Prostate gland (tissue), 2 donors: ENCODE measurements at regions not wholly inside any gene's neighbourhood (a gene's known extent, or its start where the extent isn't known, plus 50 kb on each side); places are given as distances from the start of the nearest gene placed in this dataset.

Experiments
- DNase-seq: peaks from one replicate; pipeline ENCODE4 v3.0.0-alpha.2; 2019; ENCODE audit warnings: low spot score
- H3K27ac ChIP-seq, 2 donors: fragments of 200-600 bp; sonication (generic); 2 replicates each; pipeline ENCODE4 v1.5.1; 2017 to 2019
- H3K27me3 ChIP-seq: fragments of 200-600 bp; sonication (generic); replicated peaks from 2 replicates; pipeline ENCODE4 v1.5.1; 2019; ENCODE audit not compliant: insufficient read depth
- H3K36me3 ChIP-seq, 2 donors: fragments of 200-600 bp; sonication (generic); 1 replicate in 1 of 2; 2 replicates in 1 of 2; pipeline versions ENCODE4 v1.5.1 to v1.8.1; 2017 to 2019
- H3K4me1 ChIP-seq: fragments of 200-600 bp; sonication (generic); replicated peaks from 2 replicates; pipeline ENCODE4 v1.5.1; 2019
- H3K4me3 ChIP-seq, 2 donors: fragments of 200-600 bp; sonication (generic); 2 replicates each; pipeline ENCODE4 v1.5.1; 2017 to 2019
- H3K9me3 ChIP-seq: fragments of 200-600 bp; sonication (generic); 2 replicates; pipeline ENCODE4 v1.5.1; 2017
- CTCF ChIP-seq, 4 experiments: fragments of 200-600 bp in 2 of 4; fragments of 450-650 bp in 2 of 4; sonication (generic) in 2 of 4; IDR thresholded peaks; 1 replicate in 3 of 4; 2 replicates in 1 of 4; pipeline ENCODE4 v1.5.1; 2016 to 2019; ENCODE audit warnings: antibody characterized with exemption in 4 of 4, mild to moderate bottlenecking in 2 of 4, moderate library complexity in 2 of 4
- POLR2A ChIP-seq: fragments of 450-650 bp; IDR thresholded peaks from one replicate; pipeline ENCODE4 v1.6.1; 2016; ENCODE audit warnings: antibody characterized with exemption, mild to moderate bottlenecking
- POLR2AphosphoS5 ChIP-seq: sonication (generic); formaldehyde crosslinking; IDR thresholded peaks from one replicate; pipeline ENCODE4 v1.6.1; 2017; ENCODE audit warnings: antibody characterized with exemption
- WGBS: methylation state at CpG from one replicate; pipeline ENCODE4 v1.1.5; 2018; 5-methylcytosine and 5-hydroxymethylcytosine counted together
- intact Hi-C: fragments of 100-400 bp; cut with DNase I; formaldehyde crosslinking; loops from one replicate; pipeline ENCODE4 v1.14.2; 2022

GRCh38 chr11:8823174-8823742 is 87.7 kb upstream of the AKIP1 start:
- Histone ChIP-seq H3K9me3 (no peaks in the 10 kb centered on the region), H3K27ac (no peak overlapping the region), H3K27me3 (no peaks in the 10 kb centered on the region), H3K4me1 (no peaks in the 10 kb centered on the region), H3K4me3 (no peak overlapping the region), H3K36me3 (no peaks in the 10 kb centered on the region)
- no peak for TF ChIP-seq CTCF (IDR thresholded peaks at IDR 0.05)
- TF ChIP-seq POLR2A, result no peak
- TF ChIP-seq POLR2AphosphoS5, result no peak
- DNase-seq, result no peak
- intact Hi-C loops, result no loop called here
- 82% methylated on average over 2 of the region's 2 CpGs for WGBS

DNA sequence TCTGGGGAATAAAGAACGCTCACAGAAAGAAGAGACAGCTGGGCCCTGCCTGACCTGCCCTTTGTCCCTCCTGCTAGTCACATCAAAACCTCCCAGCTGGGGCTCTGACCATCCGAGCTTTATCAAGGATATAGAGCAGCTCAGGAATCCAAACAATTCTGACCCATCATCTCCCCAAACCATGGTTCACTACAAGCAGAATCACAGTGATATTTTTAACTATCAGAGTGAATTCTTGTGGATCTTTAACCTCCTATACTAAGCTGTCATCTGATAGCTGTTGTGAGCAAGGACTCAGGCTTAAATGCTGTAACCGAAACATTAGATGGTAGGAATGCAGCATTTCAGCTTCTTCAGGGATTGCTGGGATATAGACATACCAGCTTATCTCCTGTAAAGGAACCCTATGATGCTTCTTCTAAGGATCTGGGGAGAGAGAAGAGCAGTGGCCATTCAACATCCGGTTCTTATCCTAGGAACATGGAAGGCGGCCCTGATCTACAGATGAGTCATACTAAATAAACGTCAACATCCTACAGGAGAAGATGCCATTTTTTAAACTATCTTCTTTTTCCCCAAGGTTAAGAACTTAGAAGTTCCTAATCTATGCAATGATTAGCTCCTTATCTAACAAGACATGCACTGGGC is 84.7 kb upstream of the AKIP1 start:
- intact Hi-C loops, result loop anchor here (5.0 kb wide), 1 partner anchor 131 kb away; no protein-coding TSS in a partner anchor

DNA sequence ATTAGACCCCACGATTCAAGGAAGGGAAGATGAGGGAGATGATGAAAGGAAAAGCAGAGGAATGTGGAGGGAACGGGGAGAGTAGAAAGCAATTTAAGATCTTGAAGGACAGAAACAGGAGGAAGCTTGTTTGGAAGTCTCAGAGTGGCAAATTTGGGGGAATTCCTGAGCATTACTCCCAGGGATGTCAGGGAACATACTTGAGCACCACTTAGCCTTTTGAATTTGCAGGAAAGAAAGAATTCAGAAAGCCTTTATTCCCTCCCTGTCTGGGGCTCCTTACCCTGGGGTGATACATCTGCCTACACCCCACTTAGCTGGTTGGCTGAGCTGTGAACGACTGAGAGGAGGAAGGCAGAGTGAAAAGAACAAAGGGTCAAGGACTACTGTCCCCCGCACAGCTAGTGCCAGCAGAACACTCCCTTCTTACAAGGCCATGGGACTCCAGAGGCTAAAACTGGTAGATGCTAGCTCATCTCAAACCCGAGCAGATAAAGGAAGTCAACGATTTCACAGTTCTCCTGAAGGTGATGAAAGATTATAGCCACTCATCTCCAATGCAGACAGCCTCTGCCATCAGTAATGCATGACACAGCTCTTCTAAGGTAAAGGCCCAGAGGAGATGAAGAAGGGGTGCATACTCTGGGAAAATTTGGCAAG is 84.0 kb upstream of the AKIP1 start:
- 51% methylated on average over 6 of the region's 6 CpGs for WGBS
- TF ChIP-seq POLR2AphosphoS5 (no peak), POLR2A (no peak), CTCF (IDR thresholded peaks at IDR 0.05) (no peak)
- no peak for DNase-seq
- H3K4me1 ChIP-seq, result no peaks in the 10 kb centered on the region
- no peak overlapping the region for H3K4me3 ChIP-seq
- no peaks in the 10 kb centered on the region for H3K36me3 ChIP-seq
- intact Hi-C loops, result loop anchor here (5.0 kb wide), 1 partner anchor 130 kb away; no protein-coding TSS in a partner anchor
- no peaks in the 10 kb centered on the region for H3K27me3 ChIP-seq
- no peak overlapping the region for H3K27ac ChIP-seq
- H3K9me3 ChIP-seq, result no peaks in the 10 kb centered on the region

More for the DNA sequence above, 84.7 kb upstream of the AKIP1 start:
- H3K36me3 ChIP-seq, result no peaks in the 10 kb centered on the region
- H3K9me3 ChIP-seq, result no peaks in the 10 kb centered on the region
- no peaks in the 10 kb centered on the region for H3K27me3 ChIP-seq
- TF ChIP-seq POLR2A (no peak), POLR2AphosphoS5 (no peak), CTCF (IDR thresholded peaks at IDR 0.05) (no peak)
- no peak for DNase-seq
- 71% methylated on average over 6 of the region's 6 CpGs for WGBS
- H3K4me1 ChIP-seq, result no peaks in the 10 kb centered on the region
- H3K4me3 ChIP-seq, result no peak overlapping the region
- H3K27ac ChIP-seq, result no peak overlapping the region

- Histone ChIP-seq H3K9me3 (no peaks in the 10 kb centered on the region), H3K4me1 (no peaks in the 10 kb centered on the region), H3K27me3 (no peaks in the 10 kb centered on the region), H3K4me3 (no peak overlapping the region), H3K36me3 (no peaks in the 10 kb centered on the region), H3K27ac (no peak overlapping the region)
- no peak for DNase-seq
- intact Hi-C loops, result loop anchor here (5.0 kb wide), 1 partner anchor 129 kb away; no protein-coding TSS in a partner anchor
- TF ChIP-seq CTCF (IDR thresholded peaks at IDR 0.05) (no peak), POLR2A (no peak), POLR2AphosphoS5 (no peak)
- 95% methylated on average over 3 of the region's 3 CpGs for WGBS
Observed at GRCh38 chr11:8828046-8828445, 82.9 kb upstream of the AKIP1 start.
